SJCRH30 (cell line): ENCODE measurements at regions not wholly inside any gene's neighbourhood (a gene's known extent, or its start where the extent isn't known, plus 50 kb on each side); places are given as distances from the start of the nearest gene placed in this dataset.

ENCODE experiments used
- DNase-seq, 2 experiments: peaks; one replicate each; pipeline ENCODE4 v3.0.0-alpha.2; 2015 to 2020
- H3K27ac ChIP-seq: fragments of 250-450 bp; sonication (Bioruptor Pico); 2 replicates; pipeline ENCODE4 v1.5.1; 2020; ENCODE audit warnings: mild to moderate bottlenecking, moderate library complexity
- H3K27me3 ChIP-seq: fragments of 250-450 bp; sonication (Bioruptor Pico); 2 replicates; pipeline ENCODE4 v1.5.1; 2020; ENCODE audit warnings: mild to moderate bottlenecking, moderate library complexity
- H3K36me3 ChIP-seq: fragments of 250-450 bp; sonication (Bioruptor Pico); 2 replicates; pipeline ENCODE4 v1.5.1; 2020; ENCODE audit warnings: mild to moderate bottlenecking, moderate library complexity
- H3K4me1 ChIP-seq: fragments of 250-450 bp; sonication (Bioruptor Pico); 2 replicates; pipeline ENCODE4 v1.5.1; 2020; ENCODE audit warnings: mild to moderate bottlenecking, moderate library complexity
- H3K4me3 ChIP-seq: fragments of 250-450 bp; sonication (Bioruptor Pico); 2 replicates; pipeline ENCODE4 v1.5.1; 2020; ENCODE audit warnings: mild to moderate bottlenecking, moderate library complexity
- H3K9me3 ChIP-seq: fragments of 250-450 bp; sonication (Bioruptor Pico); replicated peaks from 2 replicates; pipeline ENCODE4 v1.5.1; 2020; ENCODE audit warnings: mild to moderate bottlenecking, moderate library complexity

DNA sequence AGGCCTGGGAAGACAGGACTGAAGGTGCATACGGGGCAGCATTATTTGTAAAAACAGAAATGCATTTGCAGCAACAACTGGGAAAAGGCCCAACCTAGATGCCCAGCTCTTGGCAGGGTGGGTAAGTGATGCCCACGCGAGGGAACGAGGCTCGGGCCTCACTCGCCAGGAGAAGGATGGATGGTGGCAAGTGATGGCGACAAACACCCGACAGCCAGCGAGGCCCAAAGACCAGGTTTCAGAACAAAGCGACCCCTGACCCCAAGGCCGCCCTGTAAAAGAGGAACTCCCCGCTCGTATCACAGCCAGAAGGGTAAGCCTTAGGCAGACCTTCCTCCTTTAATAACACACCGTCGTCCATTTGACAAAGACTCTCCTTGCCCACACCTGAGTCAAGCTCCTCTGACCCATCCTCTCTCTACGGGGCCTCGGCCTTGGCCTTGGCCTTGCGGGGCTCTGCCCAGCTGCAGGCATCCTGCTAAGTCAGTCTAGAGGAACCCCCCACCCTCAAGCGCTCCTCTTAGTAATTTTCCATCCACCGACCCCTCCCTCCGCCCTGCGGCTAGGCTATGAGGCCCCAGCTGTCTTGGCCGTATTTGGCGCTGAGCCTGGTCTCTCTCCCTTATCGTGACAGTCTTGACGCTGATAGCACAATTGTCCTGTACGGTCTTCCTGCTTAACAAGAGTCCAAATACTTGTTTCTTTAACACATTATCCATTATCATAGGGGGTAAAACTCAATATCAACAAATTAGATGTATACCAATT is 80.2 kb downstream of the NCOR2 start:
- DNase-seq, result peak; percentile 57 to 67

DNA sequence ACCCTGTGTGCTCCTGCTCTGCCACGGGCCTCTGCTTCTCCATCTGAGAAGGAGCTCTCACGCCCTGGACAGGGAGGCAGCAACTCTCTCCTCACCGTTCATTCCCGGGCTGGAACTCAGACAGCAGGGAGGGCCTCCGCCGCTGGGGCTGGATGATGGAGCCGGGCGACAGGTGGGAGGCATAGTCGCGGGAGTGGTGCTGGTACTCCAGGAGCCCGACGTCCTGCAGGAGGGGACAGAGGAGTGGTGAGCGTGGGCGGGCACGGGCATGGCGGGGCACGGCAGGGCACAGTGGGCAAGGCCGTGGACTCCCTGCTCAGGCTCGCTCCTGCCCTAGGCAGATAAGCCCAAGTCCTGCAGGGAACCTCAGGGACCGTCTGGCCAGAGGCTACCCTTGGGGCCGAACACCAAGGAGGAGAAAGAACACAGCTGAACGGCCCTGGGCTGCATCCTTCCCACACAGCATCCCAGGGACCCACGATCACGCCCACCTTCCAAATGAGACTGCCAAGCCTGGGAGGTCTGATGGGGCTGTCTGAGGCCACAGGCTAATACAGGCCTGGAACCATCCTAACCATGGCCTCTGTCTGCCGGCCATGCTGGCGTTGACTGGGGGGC is 81.0 kb downstream of the NCOR2 start:
- no peaks in the 10 kb centered on the region for H3K27me3 ChIP-seq
- no peaks in the 10 kb centered on the region for H3K9me3 ChIP-seq
- no peak overlapping the region for H3K27ac ChIP-seq
- H3K4me1 ChIP-seq, result peaks cover 15% of the 10 kb centered on the region; the same call in 1 of the 2 replicates
- H3K4me3 ChIP-seq, result no peak overlapping the region
- H3K36me3 ChIP-seq, result peaks cover 26% of the 10 kb centered on the region
- no peak for DNase-seq

More for the DNA sequence above, 80.2 kb downstream of the NCOR2 start:
- H3K27me3 ChIP-seq, result no peaks in the 10 kb centered on the region
- no peak overlapping the region for H3K4me3 ChIP-seq
- H3K4me1 ChIP-seq, result peaks cover 15% of the 10 kb centered on the region; the same call in 1 of the 2 replicates
- no peak overlapping the region for H3K27ac ChIP-seq
- no peaks in the 10 kb centered on the region for H3K9me3 ChIP-seq
- H3K36me3 ChIP-seq, result peaks cover 30% of the 10 kb centered on the region

DNA sequence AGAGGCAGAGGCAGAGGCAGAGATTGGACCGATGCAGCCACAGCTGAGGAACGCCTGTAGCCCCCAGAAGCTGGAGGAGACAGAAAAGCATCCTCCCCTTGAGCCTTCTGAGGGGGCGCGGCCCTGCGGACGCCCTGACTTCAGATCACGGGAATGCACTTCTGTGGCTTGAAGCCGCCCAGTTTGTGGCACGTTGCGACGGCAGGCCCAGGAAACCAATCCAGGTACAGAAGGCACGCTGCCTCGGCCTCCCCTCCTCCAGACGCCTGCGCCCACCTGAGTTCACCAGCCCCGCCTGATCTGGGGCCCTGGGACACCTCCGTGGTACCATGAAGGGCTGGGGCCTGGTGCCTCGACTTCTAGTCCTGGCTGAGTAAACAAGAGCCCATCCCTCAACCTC is 82.0 kb downstream of the NCOR2 start:
- Histone ChIP-seq H3K9me3 (no peaks in the 10 kb centered on the region), H3K27me3 (no peaks in the 10 kb centered on the region), H3K4me1 (peaks cover 23% of the 10 kb centered on the region), H3K27ac (no peak overlapping the region), H3K36me3 (peaks cover 19% of the 10 kb centered on the region), H3K4me3 (no peak overlapping the region)
- DNase-seq, result no peak

DNA sequence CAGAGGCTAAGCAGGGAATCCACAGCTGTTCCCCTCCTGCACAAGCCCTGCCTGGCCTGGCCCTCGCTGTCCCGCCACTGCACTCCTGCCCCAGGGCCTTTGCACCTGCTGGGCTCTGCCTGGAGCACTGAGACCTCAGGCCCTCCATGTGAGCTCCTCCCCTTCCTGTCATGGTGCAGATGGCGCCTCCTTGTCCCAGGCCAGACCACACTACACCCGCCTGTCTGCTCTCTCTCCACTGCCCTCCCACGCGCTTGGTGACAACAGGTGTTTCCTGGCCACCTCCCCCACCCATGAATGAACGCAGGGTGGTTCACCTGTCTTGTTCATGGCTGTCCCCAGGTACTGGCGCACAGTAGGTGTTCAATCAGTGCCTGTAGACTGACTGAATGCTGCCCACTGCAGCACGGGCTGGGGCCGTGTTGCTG is 82.9 kb downstream of the NCOR2 start:
- Histone ChIP-seq H3K27ac (no peak overlapping the region), H3K9me3 (no peaks in the 10 kb centered on the region), H3K36me3 (peaks cover 19% of the 10 kb centered on the region), H3K4me1 (peaks cover 31% of the 10 kb centered on the region), H3K4me3 (no peak overlapping the region), H3K27me3 (no peaks in the 10 kb centered on the region)
- peak; percentile 52 to 57 for DNase-seq

DNA sequence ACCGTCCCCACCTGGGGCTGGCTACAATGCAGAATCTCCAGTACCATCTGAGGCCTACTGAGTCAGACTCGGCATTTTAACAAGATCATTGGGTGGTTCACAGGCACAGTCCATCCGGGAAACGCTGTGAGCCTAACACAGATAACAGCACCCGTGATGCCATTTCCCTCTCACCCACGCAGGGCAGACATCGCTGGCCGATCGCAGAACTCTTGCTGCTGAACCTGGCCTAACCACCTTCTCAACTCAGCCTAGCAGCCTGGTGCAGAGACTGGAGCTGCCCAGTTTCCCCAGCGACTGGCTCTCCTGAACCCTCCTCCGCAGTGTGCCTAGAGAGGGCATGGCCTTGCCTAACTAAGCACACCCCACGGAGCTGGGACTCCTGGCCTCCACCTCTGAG is 83.3 kb downstream of the NCOR2 start:
- H3K9me3 ChIP-seq, result no peaks in the 10 kb centered on the region
- DNase-seq, result no peak
- no peak overlapping the region for H3K4me3 ChIP-seq
- peaks cover 33% of the 10 kb centered on the region for H3K4me1 ChIP-seq
- H3K36me3 ChIP-seq, result peaks cover 19% of the 10 kb centered on the region
- no peak overlapping the region for H3K27ac ChIP-seq
- H3K27me3 ChIP-seq, result no peaks in the 10 kb centered on the region

DNA sequence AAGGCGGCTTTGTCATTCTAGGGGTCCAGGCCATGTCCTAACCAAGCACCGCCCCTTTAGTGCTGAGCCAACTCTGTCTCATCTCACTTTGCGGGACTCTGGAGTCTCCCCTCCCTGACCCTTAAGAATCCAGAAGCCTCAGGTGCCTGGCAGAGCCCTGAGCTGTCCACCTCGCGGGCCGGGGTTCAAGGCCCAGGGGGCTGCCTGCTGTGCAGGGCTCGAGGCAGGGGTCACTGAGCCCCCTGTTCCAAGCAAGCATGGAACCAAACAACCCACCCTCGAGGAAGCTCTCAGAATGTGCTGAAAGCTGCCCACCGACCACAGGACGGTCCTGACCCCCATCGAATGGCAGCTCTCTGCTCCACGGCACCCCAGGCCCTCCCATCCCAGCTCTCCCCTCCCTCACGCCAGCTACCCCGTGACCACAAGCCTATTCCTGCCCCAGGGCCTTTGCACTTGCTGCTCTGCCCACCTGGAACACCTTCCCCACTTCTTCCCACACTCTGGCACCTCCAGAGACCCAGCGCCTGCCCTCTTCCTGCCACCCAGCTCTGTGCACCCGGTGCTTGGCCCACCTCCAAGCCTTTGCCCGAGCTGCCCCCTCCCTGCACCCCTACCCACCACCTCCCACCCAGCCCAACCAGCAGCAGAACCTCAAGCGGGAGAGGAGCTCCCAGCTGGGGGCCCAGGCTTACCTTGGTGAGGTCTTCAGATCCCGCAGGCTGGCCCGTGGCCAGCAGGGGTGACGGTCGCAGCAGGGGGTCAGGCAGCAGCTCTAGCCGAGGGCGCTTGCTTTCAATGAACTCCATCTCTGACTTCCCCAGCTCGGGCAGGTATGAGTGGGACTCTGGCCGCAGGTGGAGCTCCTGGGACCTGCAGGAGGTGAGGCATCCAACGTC is 84.3 kb downstream of the NCOR2 start:
- Histone ChIP-seq H3K9me3 (no peaks in the 10 kb centered on the region), H3K4me1 (peaks cover 37% of the 10 kb centered on the region), H3K27me3 (no peaks in the 10 kb centered on the region), H3K36me3 (peaks cover 20% of the 10 kb centered on the region), H3K4me3 (no peak overlapping the region), H3K27ac (no peak overlapping the region)
- DNase-seq, result no peak

DNA sequence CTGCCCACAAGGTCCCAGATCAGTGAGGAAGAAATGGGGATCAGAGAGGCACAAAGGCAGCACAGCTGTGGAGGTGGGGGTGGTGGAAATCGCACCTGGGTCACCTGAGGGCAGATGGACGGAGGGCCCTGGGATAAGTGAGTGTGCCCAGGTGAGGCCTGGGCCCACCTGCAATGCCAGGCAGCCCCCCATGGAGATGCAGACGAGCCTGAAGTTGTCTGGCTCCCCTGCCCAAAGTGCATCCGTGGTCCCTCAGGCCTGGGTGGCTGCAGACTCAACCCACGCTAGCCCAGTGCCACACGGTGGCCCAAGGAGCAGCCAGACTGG is 84.9 kb downstream of the NCOR2 start:
- no peaks in the 10 kb centered on the region for H3K9me3 ChIP-seq
- H3K4me1 ChIP-seq, result peaks cover 31% of the 10 kb centered on the region
- no peaks in the 10 kb centered on the region for H3K27me3 ChIP-seq
- H3K36me3 ChIP-seq, result peaks cover 26% of the 10 kb centered on the region
- no peak overlapping the region for H3K4me3 ChIP-seq
- H3K27ac ChIP-seq, result no peak overlapping the region
- no peak for DNase-seq

DNA sequence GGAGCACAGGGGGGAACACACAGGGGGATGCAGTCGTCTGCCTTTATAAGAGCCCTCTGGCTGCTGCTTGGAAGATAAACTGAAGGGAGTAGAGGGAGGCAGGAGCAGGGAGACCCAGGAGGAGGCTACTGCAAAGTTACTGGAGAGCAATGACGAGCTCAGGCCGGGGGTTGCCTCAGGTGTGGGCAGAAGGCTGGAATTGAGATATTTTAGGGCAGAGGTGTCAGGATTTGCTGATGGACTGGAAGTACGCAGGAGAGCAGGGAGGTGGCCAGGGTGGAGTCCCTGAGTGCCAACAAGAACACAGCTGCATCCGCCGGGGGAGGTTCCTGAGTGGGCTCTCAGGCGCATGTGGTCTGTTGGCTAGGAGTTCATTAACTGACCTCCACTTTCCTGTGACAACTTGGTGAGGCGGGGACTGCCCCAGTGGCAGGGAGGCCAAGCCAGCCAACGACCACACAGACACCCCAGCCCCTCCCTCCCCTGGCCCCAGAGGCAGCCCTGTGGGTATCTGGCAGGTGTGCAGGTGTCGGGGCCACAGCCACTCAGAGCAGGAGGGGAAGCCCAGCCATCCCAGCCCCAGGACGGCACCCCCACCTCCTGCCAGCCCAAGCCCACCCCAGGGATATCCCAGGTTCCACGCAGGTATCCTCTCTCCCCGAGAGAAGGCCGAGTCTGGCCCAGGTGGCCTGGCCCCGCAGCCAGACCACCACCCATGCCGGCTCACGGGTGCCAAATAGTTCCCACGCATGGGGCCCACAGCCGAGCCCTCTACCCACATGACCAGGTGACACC is 85.4 kb downstream of the NCOR2 start:
- Histone ChIP-seq H3K36me3 (peaks cover 32% of the 10 kb centered on the region), H3K27me3 (no peaks in the 10 kb centered on the region), H3K4me3 (no peak overlapping the region), H3K9me3 (no peaks in the 10 kb centered on the region), H3K4me1 (peaks cover 25% of the 10 kb centered on the region), H3K27ac (no peak overlapping the region)
- no peak for DNase-seq

DNA sequence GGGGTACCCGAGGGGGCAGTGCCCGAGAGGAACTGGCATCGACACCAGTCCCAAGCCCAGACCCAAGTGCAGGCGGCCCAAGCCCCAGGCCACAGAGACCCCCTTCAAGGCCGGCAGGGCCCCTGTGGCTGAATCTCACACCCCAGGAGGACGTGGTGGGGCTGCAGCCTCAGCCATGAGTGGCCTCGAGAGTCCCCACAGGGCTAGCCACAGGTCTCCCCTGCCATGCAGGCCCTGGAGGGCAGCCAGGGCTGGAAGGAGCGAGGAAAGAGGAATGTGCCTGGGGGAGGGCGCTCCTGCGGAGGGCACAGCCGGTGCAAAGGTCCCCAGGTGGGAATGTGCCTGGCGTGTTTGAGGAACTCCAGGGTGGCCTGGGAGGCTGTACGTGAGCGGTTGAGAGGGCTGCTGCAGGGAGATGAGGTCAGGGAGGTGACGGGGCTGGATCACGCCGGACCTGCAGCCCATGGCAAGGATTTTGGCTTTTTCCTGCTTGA is 86.1 kb downstream of the NCOR2 start:
- H3K36me3 ChIP-seq, result peaks cover 37% of the 10 kb centered on the region
- H3K27ac ChIP-seq, result no peak overlapping the region

DNA sequence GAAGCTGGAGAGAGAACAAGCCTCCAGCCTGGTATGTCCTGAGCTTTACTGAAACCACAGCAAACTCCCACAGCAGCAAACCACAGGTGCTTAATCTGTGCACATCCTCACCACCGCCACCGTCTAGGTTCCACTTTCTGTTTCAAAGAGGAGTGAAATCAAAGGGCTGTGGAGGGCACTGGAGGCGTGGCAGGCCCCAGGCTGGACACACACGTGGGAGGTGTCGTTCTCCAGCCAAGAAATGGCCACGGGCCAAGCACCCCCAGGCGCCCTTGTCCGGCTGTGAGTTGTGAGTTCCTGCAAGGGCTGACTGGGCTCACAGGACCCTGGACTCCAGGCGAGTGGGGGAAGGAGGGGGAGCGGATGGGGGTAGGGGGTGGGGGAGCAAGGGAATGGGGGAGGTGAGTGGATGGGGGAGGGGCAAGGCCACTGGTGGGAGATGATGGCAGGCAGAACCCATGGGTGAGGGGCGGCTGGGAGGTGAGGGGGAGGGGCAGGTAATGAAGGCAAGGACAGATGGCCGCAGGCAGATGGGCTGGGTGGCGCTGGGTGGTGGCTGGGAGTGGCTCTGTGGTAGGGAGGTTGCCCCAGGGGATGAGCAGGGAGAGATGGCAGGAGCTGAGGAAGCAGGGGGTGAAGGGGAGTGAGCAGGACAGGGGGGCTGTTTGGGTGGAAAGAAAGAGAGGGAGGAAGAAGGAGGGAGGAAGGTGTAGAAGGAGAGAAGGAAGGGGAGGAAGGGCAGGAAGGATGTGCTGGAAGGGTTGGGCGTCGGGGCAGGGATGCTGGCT is 86.7 kb downstream of the NCOR2 start:
- DNase-seq, result peak; percentile 81 to 83
- Histone ChIP-seq H3K36me3 (peaks cover 42% of the 10 kb centered on the region), H3K4me3 (no peak overlapping the region), H3K9me3 (no peaks in the 10 kb centered on the region), H3K27me3 (no peaks in the 10 kb centered on the region), H3K27ac (0 out of 2 replicates have a peak overlapping the region, but pooled peaks have one; percentile 1), H3K4me1 (peaks cover 25% of the 10 kb centered on the region)

More for the DNA sequence above, 86.1 kb downstream of the NCOR2 start:
- Histone ChIP-seq H3K9me3 (no peaks in the 10 kb centered on the region), H3K4me1 (peaks cover 24% of the 10 kb centered on the region), H3K27me3 (no peaks in the 10 kb centered on the region), H3K4me3 (no peak overlapping the region)
- no peak for DNase-seq

DNA sequence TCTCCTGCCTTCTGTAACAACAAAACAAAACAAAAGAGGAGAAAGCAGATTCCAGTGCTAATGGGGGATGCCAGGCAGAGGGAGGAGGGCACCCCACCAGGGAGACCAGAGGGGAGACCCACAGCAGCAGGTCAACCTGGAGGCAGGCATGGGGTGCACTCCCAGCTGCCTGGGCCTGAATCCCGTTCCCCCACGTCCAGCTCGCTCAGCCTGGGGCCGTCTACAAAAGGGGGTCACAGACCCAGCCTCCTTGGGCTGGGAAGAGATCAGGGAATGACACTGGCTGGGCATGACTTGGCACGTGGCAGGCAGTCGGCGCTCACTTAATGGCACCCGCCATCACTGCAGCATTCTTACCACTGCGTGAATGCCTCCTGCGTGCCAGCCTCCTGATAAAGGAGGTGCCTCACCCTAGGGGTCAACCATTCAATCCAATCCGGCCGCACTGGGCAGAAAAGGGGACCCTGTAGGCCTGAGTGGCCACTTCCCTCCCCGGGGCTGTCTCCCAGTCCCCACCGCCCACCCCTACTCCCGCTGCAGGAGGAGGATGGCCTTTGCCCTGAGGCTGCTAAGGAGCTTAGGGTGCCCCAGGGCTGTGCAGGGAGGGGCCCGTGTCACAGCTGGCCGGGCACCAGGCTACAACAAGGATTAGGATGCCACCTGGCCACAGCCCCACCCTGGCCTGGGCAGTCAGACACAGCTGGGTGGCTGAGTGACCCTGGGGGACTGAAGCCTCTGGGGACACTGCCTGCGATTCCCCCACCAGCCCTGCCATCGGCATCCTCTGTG is 87.5 kb downstream of the NCOR2 start:
- no peaks in the 10 kb centered on the region for H3K27me3 ChIP-seq
- H3K4me3 ChIP-seq, result no peak overlapping the region
- H3K36me3 ChIP-seq, result peaks cover 42% of the 10 kb centered on the region

DNA sequence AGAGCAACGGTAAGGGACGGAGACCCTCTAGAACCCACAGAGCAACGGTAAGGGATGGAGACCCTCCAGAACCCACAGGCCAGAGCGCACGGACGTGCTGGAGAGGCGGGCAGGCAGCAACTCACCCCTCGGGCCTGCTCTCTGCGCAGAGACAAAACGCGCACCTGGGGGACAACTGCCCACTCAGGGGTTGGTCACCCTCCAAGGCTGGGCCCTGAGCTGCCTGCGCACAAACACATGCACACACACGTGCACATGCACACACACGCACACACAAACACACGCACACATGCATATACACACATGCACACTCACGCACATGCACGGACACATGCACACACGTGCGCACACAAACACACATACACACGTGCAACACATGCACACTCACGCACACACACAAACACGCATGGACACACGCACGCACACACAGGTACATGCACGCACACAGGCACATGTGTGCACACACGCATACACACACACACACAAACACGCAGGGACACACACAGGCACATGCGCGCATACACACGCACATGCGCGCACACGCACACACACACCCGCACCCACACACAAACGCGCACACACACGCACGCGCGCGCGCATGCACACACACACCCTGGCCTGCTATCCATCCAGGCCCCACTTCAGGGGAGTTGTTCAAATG is 88.3 kb downstream of the NCOR2 start:
- H3K27ac ChIP-seq, result no peak overlapping the region

More for the DNA sequence above, 87.5 kb downstream of the NCOR2 start:
- peaks cover 33% of the 10 kb centered on the region for H3K4me1 ChIP-seq
- 0 out of 2 replicates have a peak overlapping the region, but pooled peaks have one; percentile 1 for H3K27ac ChIP-seq
- no peaks in the 10 kb centered on the region for H3K9me3 ChIP-seq
- no peak for DNase-seq

More for the DNA sequence above, 88.3 kb downstream of the NCOR2 start:
- Histone ChIP-seq H3K4me1 (peaks cover 38% of the 10 kb centered on the region), H3K27me3 (no peaks in the 10 kb centered on the region), H3K4me3 (no peak overlapping the region), H3K9me3 (peaks cover 2% of the 10 kb centered on the region), H3K36me3 (peaks cover 49% of the 10 kb centered on the region)
- no peak for DNase-seq
